HUES48 (cell line): ENCODE measurements at regions not wholly inside any gene's neighbourhood (a gene's known extent, or its start where the extent isn't known, plus 50 kb on each side); places are given as distances from the start of the nearest gene placed in this dataset.

ENCODE experiments used
- H3K27ac ChIP-seq: one replicate; pipeline ENCODE4 v1.7.0; 2013; ENCODE audit warnings: low read depth, low read length, inconsistent platforms
- H3K27me3 ChIP-seq: 2 replicates; pipeline ENCODE4 v1.6.1; 2013; ENCODE audit warnings: mild to moderate bottlenecking, low read length; ENCODE audit not compliant: control insufficient read depth, insufficient read depth
- H3K36me3 ChIP-seq: 2 replicates; pipeline ENCODE4 v1.6.1; 2013; ENCODE audit warnings: low read length; ENCODE audit not compliant: control insufficient read depth, insufficient read depth
- H3K4me1 ChIP-seq: 2 replicates; pipeline ENCODE4 v1.6.1; 2013; ENCODE audit warnings: mild to moderate bottlenecking, low read length; ENCODE audit not compliant: control insufficient read depth, insufficient read depth
- H3K4me3 ChIP-seq: 2 replicates; pipeline ENCODE4 v1.5.1; 2013; ENCODE audit warnings: mild to moderate bottlenecking, low read depth, low read length
- H3K9ac ChIP-seq: 2 replicates; pipeline ENCODE4 v1.6.1; 2013; ENCODE audit warnings: mild to moderate bottlenecking, low read depth, low read length, moderate library complexity
- H3K9me3 ChIP-seq: 2 replicates; pipeline ENCODE4 v1.6.1; 2013; ENCODE audit warnings: low read length; ENCODE audit not compliant: control insufficient read depth, insufficient read depth

DNA sequence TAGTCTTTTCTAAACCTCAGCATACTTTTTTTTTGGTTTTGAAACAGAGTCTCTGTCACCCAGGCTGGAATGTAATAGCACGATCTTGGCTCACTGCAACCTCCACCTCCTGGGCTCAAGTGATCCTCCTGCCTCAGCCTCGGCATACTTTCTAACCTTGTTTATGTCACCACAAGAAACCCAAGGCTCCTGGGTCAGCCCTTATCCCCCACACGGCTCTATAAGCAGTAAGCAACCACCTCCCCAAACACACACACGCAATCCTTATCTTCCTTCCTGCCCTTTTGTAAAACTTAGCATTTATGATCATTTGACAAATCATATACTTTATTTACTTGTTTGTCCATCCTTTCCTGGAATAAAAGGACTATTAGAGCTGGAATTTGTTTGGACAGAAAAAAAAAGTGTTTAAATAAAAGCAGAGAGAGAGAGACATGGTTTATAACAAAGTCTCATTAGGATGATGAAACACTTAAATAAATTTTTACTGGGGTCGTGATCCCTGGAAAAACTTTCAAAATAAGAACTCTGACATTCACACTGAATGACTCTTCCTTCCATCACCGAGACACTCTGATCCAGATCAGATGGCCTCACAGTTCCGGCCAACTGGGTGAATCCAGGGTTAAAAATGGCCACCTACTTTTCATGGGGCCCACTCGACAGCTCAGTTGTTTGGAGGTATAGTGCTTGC lies 72.7 kb upstream of the PIK3CG start:
- H3K4me3 ChIP-seq = no peak overlapping the region
- peaks cover 9% of the 10 kb centered on the region; the same call in 1 of the 2 replicates for H3K9me3 ChIP-seq
- H3K9ac ChIP-seq = no peak overlapping the region
- no peak overlapping the region for H3K27ac ChIP-seq
- H3K27me3 ChIP-seq = no peaks in the 10 kb centered on the region
- H3K36me3 ChIP-seq = no peaks in the 10 kb centered on the region
- peaks cover 5% of the 10 kb centered on the region; the same call in 1 of the 2 replicates for H3K4me1 ChIP-seq

DNA sequence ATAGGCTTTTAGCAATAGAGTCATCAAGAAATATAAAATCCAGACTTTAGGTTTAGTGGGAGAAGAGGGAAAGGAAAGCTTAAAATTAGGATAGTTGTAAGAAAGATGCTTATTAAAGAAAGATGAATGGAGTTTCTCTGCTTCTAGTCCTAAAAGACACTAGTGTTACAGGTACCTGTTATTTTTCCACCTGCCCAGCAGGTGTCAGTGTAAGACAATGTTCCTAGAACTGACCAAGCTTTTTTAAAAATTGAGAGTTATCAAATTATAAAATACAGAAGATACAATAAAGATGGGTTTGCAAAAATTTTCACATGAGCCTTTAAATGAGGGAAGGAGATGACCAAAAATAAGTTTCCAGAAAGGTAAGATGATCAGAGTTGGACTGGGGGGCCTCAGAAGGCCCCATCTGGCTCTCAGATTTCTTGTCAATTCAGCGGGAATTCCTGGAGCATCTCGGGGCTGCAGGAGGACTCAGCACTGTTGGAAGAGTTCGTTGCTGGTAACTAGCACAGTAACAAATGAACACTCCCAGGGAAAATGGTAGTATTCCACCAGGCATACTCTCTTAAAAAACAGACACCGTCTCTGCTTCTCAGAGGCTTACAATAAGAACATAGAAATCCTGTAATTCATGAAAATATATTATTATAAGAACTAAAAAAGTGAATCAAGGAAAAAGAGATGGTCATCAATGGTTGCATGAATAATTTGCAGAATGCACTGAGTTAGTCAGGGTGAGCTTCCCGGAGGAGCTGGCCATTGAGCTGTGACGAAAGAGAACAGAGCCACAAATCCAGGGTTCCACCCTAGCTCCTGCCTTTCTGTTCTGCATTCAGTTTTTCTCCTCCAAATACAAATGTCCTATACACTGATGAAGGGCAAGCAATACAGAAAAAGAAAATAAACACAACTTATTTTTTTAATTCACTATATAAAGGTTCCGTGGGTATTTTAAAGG lies 71.8 kb upstream of the PIK3CG start:
- no peak overlapping the region for H3K9ac ChIP-seq

DNA sequence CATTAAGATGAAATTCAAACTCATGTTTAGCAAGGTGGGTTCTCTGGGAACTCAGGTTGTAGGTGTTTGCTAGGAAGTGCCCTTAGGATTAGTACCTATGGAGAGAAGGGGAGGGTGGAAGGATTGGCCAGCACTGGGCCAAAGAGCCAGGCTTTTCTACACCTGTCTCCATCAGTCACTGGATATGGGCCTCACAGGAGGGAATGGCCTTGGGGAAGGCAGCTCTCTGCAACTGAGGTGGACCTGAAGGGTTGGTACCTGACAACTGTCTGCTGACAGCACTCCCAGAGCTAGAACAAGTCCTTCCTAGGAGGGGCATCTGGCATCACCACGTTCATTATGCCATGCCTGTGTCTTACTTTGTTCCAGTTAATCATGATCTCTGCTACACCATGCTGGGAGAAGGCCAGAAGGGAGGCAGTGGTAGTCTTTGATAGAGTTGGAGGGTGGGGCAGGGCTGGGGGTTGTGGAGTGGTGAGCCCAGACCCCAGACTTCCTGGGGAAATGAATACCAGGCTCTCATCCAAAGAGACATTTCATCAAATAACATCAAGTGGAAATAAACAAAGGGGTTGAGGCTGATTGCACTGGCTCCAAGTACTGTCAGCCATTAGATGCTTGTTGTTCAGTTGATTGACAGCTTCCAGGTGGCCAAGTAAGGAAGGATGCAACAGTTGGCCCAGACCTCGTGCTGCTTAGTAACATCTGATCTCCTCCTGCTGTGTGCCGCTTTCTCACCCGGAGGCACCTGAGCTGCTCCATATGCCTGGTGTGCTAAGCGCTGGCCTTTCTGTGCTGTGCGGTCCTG lies 70.6 kb upstream of the PIK3CG start:
- no peaks in the 10 kb centered on the region for H3K27me3 ChIP-seq
- H3K27ac ChIP-seq = no peak overlapping the region
- no peaks in the 10 kb centered on the region for H3K36me3 ChIP-seq
- H3K4me1 ChIP-seq = peaks cover 5% of the 10 kb centered on the region; the same call in 1 of the 2 replicates
- H3K9ac ChIP-seq = no peak overlapping the region
- H3K4me3 ChIP-seq = no peak overlapping the region
- H3K9me3 ChIP-seq = peaks cover 12% of the 10 kb centered on the region; the same call in 1 of the 2 replicates

More for the DNA sequence above, 71.8 kb upstream of the PIK3CG start:
- Histone ChIP-seq H3K36me3 (no peaks in the 10 kb centered on the region), H3K27ac (no peak overlapping the region), H3K4me3 (no peak overlapping the region), H3K4me1 (peaks cover 5% of the 10 kb centered on the region; the same call in 1 of the 2 replicates), H3K27me3 (no peaks in the 10 kb centered on the region), H3K9me3 (peaks cover 12% of the 10 kb centered on the region; the same call in 1 of the 2 replicates)

DNA sequence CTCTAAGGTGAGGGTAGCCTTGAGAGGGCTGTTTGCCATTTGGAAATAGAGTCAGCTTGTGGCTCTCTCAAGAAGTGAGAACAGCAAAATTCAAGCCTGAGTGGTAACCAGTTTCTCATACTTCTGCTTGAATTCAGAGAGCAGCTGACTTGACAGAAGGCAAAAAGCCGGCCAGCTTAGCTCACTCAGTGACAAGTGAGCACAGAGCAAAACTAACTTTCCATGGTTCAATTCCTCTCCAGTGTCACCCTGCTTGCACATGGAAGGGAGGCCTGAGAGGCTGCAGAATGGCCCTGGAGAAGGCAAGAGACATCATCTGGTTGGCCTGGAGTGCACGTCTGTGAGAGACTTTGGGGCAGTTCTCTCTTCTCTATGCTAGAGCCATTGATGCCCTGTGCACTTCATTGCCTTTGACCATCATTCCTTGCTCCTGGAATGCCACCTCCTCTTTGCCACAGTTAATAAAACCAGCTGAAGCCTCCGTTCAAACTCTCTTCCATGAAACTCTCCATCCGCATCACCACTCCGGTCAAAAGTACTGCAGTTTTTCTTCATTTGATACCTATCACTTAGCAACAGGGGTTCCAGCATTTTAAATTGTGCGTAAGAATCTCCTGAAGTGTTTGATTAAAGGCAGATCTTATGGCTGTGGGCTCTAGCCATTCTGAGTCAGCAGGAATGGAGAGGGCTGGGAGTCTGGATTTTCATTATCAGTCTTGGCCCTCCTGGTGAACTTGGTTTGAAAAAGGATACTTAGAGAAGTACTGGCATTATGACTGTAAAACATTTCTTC lies 69.8 kb upstream of the PIK3CG start:
- no peak overlapping the region for H3K27ac ChIP-seq
- H3K9ac ChIP-seq = no peak overlapping the region
- H3K27me3 ChIP-seq = no peaks in the 10 kb centered on the region
- H3K36me3 ChIP-seq = no peaks in the 10 kb centered on the region
- no peak overlapping the region for H3K4me3 ChIP-seq
- H3K9me3 ChIP-seq = peaks cover 12% of the 10 kb centered on the region; the same call in 1 of the 2 replicates
- H3K4me1 ChIP-seq = peaks cover 5% of the 10 kb centered on the region; the same call in 1 of the 2 replicates

GRCh38 chr7:106795877-106796231 lies 69.2 kb upstream of the PIK3CG start:
- Histone ChIP-seq H3K4me3 (no peak overlapping the region), H3K9me3 (peaks cover 12% of the 10 kb centered on the region; the same call in 1 of the 2 replicates), H3K4me1 (peaks cover 5% of the 10 kb centered on the region; the same call in 1 of the 2 replicates), H3K9ac (no peak overlapping the region), H3K36me3 (no peaks in the 10 kb centered on the region), H3K27ac (no peak overlapping the region), H3K27me3 (no peaks in the 10 kb centered on the region)

DNA sequence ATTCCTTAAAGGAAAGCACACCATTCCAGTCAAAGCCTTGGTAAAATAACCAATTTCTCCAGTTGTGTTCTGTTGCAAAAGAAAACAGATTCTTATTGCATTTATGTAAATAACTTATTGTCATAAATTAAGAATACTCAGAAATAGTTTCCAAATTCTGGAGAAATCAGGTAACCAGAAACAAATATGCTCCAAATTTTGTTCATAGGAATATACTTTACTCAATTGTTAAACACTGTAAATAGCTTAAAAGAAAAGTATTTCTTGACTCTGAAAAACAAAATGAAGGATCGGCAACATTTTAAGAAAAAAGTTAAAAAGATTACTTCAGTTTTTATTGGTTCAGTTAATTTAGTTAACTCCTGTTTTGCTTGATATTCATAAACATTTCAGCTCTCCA lies 67.1 kb upstream of the PIK3CG start:
- Histone ChIP-seq H3K27me3 (no peaks in the 10 kb centered on the region), H3K4me1 (peaks cover 5% of the 10 kb centered on the region; the same call in 1 of the 2 replicates), H3K9ac (no peak overlapping the region), H3K27ac (no peak overlapping the region), H3K4me3 (no peak overlapping the region), H3K9me3 (peaks cover 12% of the 10 kb centered on the region; the same call in 1 of the 2 replicates), H3K36me3 (no peaks in the 10 kb centered on the region)

DNA sequence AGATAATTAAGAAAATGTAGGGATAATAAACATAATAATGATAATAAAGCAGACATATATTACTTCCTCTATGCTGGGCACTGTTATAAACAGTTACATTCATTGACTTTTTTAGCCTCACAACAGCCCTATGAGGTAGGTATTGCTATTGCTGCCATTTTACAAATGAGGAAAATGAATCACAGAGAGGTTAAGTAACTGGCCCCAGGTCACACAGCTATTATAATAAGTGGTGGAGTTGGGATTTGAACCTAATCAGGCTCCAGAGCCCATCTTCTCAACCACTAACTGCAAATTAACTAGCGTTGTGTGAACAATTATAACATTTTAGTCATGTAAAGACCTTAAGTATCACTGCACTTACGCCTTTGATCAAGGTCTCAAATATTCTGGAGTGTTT lies 62.5 kb upstream of the PIK3CG start:
- H3K4me3 ChIP-seq = no peak overlapping the region
- no peak overlapping the region for H3K27ac ChIP-seq
- H3K9ac ChIP-seq = no peak overlapping the region
- no peaks in the 10 kb centered on the region for H3K36me3 ChIP-seq
- peaks cover 1% of the 10 kb centered on the region; the same call in 1 of the 2 replicates for H3K9me3 ChIP-seq
- no peaks in the 10 kb centered on the region for H3K4me1 ChIP-seq
- H3K27me3 ChIP-seq = no peaks in the 10 kb centered on the region

DNA sequence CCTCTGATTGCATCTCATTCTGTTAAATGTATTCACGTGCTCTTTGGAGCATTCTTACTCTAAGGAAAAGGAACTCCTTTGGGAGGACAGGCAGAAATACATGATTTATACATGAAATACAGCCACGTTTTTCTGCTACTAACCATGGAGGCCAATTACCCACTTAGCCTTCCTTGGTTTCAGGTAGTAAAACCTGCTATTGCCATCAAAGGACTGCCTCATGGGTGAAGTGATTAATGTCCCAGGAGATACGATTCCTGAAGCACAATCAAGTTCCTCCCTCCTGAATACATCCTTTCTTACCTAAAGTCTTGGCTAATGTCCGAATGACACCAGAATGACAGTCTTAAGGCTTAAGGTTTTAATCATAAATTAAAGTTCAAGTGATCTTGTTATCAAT lies 58.5 kb upstream of the PIK3CG start:
- H3K27me3 ChIP-seq = no peaks in the 10 kb centered on the region
- no peaks in the 10 kb centered on the region for H3K36me3 ChIP-seq
- no peak overlapping the region for H3K4me3 ChIP-seq
- no peaks in the 10 kb centered on the region for H3K4me1 ChIP-seq
- H3K9me3 ChIP-seq = no peaks in the 10 kb centered on the region
- no peak overlapping the region for H3K27ac ChIP-seq
- H3K9ac ChIP-seq = no peak overlapping the region

GRCh38 chr7:106807474-106807873 lies 57.6 kb upstream of the PIK3CG start:
- Histone ChIP-seq H3K36me3 (no peaks in the 10 kb centered on the region), H3K4me1 (no peaks in the 10 kb centered on the region), H3K4me3 (no peak overlapping the region), H3K27me3 (no peaks in the 10 kb centered on the region), H3K9me3 (no peaks in the 10 kb centered on the region), H3K9ac (no peak overlapping the region), H3K27ac (no peak overlapping the region)
